HepG2 (cell line): ENCODE measurements at regions not wholly inside any gene's neighbourhood (a gene's known extent, or its start where the extent isn't known, plus 50 kb on each side); places are given as distances from the start of the nearest gene placed in this dataset.

Experiments
- ARNT2 ChIP-seq: sonication (generic); formaldehyde crosslinking; IDR thresholded peaks from 2 replicates; pipeline ENCODE4 v1.8.0; 2022; ENCODE audit warnings: mild to moderate bottlenecking, low read depth, missing genetic modification reagents, moderate library complexity
- CERS6 ChIP-seq: sonication (generic); formaldehyde crosslinking; IDR thresholded peaks from 2 replicates; pipeline ENCODE4 v1.5.0; 2020; ENCODE audit warnings: missing genetic modification reagents
- CHD2 ChIP-seq: IDR thresholded peaks from 2 replicates; pipeline ENCODE4 v1.6.1; 2011; ENCODE audit warnings: low read depth, low read length, improper control_type of control experiment
- DR1 ChIP-seq: sonication (generic); formaldehyde crosslinking; IDR thresholded peaks from 2 replicates; pipeline ENCODE4 v1.8.0; 2021; ENCODE audit warnings: mild to moderate bottlenecking, missing genetic modification reagents, inconsistent platforms
- EEA1 ChIP-seq: sonication (generic); formaldehyde crosslinking; IDR thresholded peaks from 2 replicates; pipeline ENCODE4 v1.5.1; 2020; ENCODE audit warnings: mild to moderate bottlenecking, missing genetic modification reagents, borderline replicate concordance
- FOXJ3 ChIP-seq: sonication (generic); formaldehyde crosslinking; IDR thresholded peaks from 2 replicates; pipeline ENCODE4 v1.4.0; 2020; ENCODE audit warnings: missing genetic modification reagents, mild to moderate bottlenecking, borderline replicate concordance
- IRF9 ChIP-seq: sonication (generic); formaldehyde crosslinking; IDR thresholded peaks from 2 replicates; pipeline ENCODE4 v1.8.0; 2022; ENCODE audit warnings: missing genetic modification reagents, mild to moderate bottlenecking, borderline replicate concordance
- JUN ChIP-seq: sonication (generic); formaldehyde crosslinking; IDR thresholded peaks from 2 replicates; pipeline ENCODE4 v1.4.0; 2020; ENCODE audit warnings: mild to moderate bottlenecking, missing genetic modification reagents
- JUNB ChIP-seq: sonication (generic); formaldehyde crosslinking; IDR thresholded peaks from 2 replicates; pipeline ENCODE4 v1.8.0; 2022; ENCODE audit warnings: missing genetic modification reagents, mild to moderate bottlenecking, borderline replicate concordance
- KAT8 ChIP-seq: IDR thresholded peaks from 2 replicates; pipeline ENCODE4 v1.6.1; 2016; ENCODE audit warnings: missing genetic modification reagents, missing compliant biosample characterization
- KLF6 ChIP-seq: IDR thresholded peaks from 2 replicates; pipeline ENCODE4 v1.8.0; 2016; ENCODE audit warnings: missing biosample characterization, missing genetic modification reagents
- LCORL ChIP-seq, 2 experiments: fragments of 450-650 bp in 1 of 2; sonication (generic) in 1 of 2; formaldehyde crosslinking in 1 of 2; IDR thresholded peaks; 2 replicates each; pipeline versions ENCODE4 v1.5.0 to v1.6.1; 2017 to 2020; ENCODE audit warnings: antibody characterized with exemption in 1 of 2, missing genetic modification reagents in 1 of 2
- MTA3 ChIP-seq: sonication (generic); formaldehyde crosslinking; IDR thresholded peaks from 2 replicates; pipeline ENCODE4 v1.4.0; 2020; ENCODE audit warnings: missing genetic modification reagents
- PCBP1 ChIP-seq: fragments of 200-400 bp; formaldehyde crosslinking; IDR thresholded peaks from 2 replicates; pipeline ENCODE4 v1.6.1; 2017; ENCODE audit warnings: mild to moderate bottlenecking, low read depth, low read length, borderline replicate concordance
- RARG ChIP-seq: sonication (generic); formaldehyde crosslinking; IDR thresholded peaks from 2 replicates; pipeline ENCODE4 v1.4.0; 2020; ENCODE audit warnings: low read depth, mild to moderate bottlenecking, missing genetic modification reagents
- RCOR2 ChIP-seq: IDR thresholded peaks from 2 replicates; pipeline ENCODE4 v1.6.1; 2016; ENCODE audit warnings: missing biosample characterization, missing genetic modification reagents
- SRF ChIP-seq: IDR thresholded peaks from 2 replicates; pipeline ENCODE4 v1.6.1; 2011; ENCODE audit warnings: mild to moderate bottlenecking, low read depth, low read length, moderate library complexity
- TCF7 ChIP-seq: sonication (generic); IDR thresholded peaks from 2 replicates; pipeline ENCODE4 v1.6.1; 2016; ENCODE audit warnings: antibody characterized with exemption, low read depth
- TEAD3 ChIP-seq: optimal IDR thresholded peaks from 2 replicates; pipeline ENCODE3; 2016; ENCODE audit warnings: borderline replicate concordance
- ZBTB49 ChIP-seq: sonication (generic); formaldehyde crosslinking; IDR thresholded peaks from 2 replicates; pipeline ENCODE4 v1.4.0; 2020; ENCODE audit warnings: missing genetic modification reagents, borderline replicate concordance
- ZFP36L2 ChIP-seq: sonication (generic); formaldehyde crosslinking; IDR thresholded peaks from 2 replicates; pipeline ENCODE4 v1.4.0; 2020; ENCODE audit warnings: missing genetic modification reagents
- ZGPAT ChIP-seq: IDR thresholded peaks from 2 replicates; pipeline ENCODE4 v1.6.1; 2016; ENCODE audit warnings: mild to moderate bottlenecking
- ZNF350 ChIP-seq: sonication (generic); formaldehyde crosslinking; IDR thresholded peaks from 2 replicates; pipeline ENCODE4 v1.4.0; 2020; ENCODE audit warnings: mild to moderate bottlenecking, low read depth, missing genetic modification reagents, borderline replicate concordance
- ZNF432 ChIP-seq: sonication (generic); formaldehyde crosslinking; IDR thresholded peaks from 2 replicates; pipeline ENCODE4 v1.5.0; 2020; ENCODE audit warnings: missing genetic modification reagents, mild to moderate bottlenecking, borderline replicate concordance
- ZNF570 ChIP-seq: sonication (generic); formaldehyde crosslinking; IDR thresholded peaks from 2 replicates; pipeline ENCODE4 v1.4.0; 2020; ENCODE audit warnings: mild to moderate bottlenecking, missing genetic modification reagents, borderline replicate concordance
- ZNF670 ChIP-seq: sonication (generic); formaldehyde crosslinking; IDR thresholded peaks from 2 replicates; pipeline ENCODE4 v1.8.0; 2022; ENCODE audit warnings: mild to moderate bottlenecking, missing genetic modification reagents, borderline replicate concordance

GRCh38 chr4:37008199-37008598 lies 236.3 kb upstream of the NWD2 start (continued):
- TF ChIP-seq ZNF670 (CRISPR knock-in tag) (peak; percentile 67; the same call in 1 of the 2 replicates), TCF7 (0 out of 2 replicates have a peak, but pooled peaks have one; percentile 9), EEA1 (CRISPR knock-in tag) (no peak), MTA3 (no peak), ZNF570 (CRISPR knock-in tag) (no peak), KLF6 (CRISPR knock-in tag) (no peak), ZNF350 (CRISPR knock-in tag) (peak; percentile 74), CERS6 (no peak), LCORL (IDR thresholded peaks at IDR 0.05) (peak; percentile 66), LCORL (CRISPR knock-in tag; IDR thresholded peaks at IDR 0.05) (no peak; the same call in 1 of the 2 replicates), JUN (CRISPR knock-in tag) (peak; percentile 78; the same call in 1 of the 2 replicates), ZGPAT (CRISPR knock-in tag) (peak; percentile 92), ZBTB49 (CRISPR knock-in tag) (peak; percentile 77; the same call in 1 of the 2 replicates), PCBP1 (no peak), RCOR2 (CRISPR knock-in tag) (peak; percentile 80), JUNB (peak; percentile 78; the same call in 1 of the 2 replicates), DR1 (no peak), CHD2 (no peak), TEAD3 (CRISPR knock-in tag) (peak; percentile 82), ZFP36L2 (CRISPR knock-in tag) (no peak), SRF (no peak; the same call in 1 of the 2 replicates), ZNF432 (CRISPR knock-in tag) (no peak), RARG (CRISPR knock-in tag) (no peak), KAT8 (CRISPR knock-in tag) (peak; percentile 84), ARNT2 (no peak), FOXJ3 (CRISPR knock-in tag) (peak; percentile 91), IRF9 (CRISPR knock-in tag) (no peak)
